Vagina (tissue), 2 donors: ENCODE measurements at regions not wholly inside any gene's neighbourhood (a gene's known extent, or its start where the extent isn't known, plus 50 kb on each side); places are given as distances from the start of the nearest gene placed in this dataset.
"Not testable (repeated sequence)": the region's sequence is repeated elsewhere in the genome, so short reads cannot be mapped to it uniquely, and the experiment has no call there.

ENCODE experiments used
- POLR2A ChIP-seq, 2 donors: fragments of 450-650 bp; IDR thresholded peaks; one replicate each; pipeline ENCODE4 v1.6.1; 2017; ENCODE audit warnings: antibody characterized with exemption in 2 of 2, mild to moderate bottlenecking in 2 of 2, moderate library complexity in 2 of 2
- TF ChIP-seq, protein P1 (sequence below), 3 experiments: fragments of 450-650 bp in 2 of 3; fragments of 200-600 bp in 1 of 3; sonication (generic) in 1 of 3; IDR thresholded peaks; one replicate each; pipeline ENCODE4 v1.5.1; 2017 to 2019; ENCODE audit warnings: antibody characterized with exemption in 3 of 3, mild to moderate bottlenecking in 2 of 3, moderate library complexity in 2 of 3

DNA sequence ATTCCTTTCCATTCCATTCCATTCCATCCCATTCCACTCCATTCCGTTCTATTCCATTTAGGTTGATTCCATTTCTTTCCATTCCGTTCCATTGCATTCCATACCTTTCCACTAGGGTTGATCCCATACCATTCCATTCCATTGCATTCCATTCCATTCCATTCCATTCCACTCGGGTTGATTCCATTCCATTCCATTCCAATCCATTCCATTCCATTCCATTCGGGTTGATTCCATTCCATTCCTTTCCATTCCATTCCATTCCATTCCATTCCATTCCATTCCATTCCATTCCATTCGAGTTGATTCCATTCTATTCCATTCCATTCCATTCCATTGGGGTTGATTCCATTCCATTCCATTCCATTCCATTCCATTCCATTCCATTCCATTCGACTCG lies 161.1 kb downstream of the CWH43 start:
- TF ChIP-seq, protein P1, sequence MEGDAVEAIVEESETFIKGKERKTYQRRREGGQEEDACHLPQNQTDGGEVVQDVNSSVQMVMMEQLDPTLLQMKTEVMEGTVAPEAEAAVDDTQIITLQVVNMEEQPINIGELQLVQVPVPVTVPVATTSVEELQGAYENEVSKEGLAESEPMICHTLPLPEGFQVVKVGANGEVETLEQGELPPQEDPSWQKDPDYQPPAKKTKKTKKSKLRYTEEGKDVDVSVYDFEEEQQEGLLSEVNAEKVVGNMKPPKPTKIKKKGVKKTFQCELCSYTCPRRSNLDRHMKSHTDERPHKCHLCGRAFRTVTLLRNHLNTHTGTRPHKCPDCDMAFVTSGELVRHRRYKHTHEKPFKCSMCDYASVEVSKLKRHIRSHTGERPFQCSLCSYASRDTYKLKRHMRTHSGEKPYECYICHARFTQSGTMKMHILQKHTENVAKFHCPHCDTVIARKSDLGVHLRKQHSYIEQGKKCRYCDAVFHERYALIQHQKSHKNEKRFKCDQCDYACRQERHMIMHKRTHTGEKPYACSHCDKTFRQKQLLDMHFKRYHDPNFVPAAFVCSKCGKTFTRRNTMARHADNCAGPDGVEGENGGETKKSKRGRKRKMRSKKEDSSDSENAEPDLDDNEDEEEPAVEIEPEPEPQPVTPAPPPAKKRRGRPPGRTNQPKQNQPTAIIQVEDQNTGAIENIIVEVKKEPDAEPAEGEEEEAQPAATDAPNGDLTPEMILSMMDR (IDR thresholded peaks at IDR 0.05): not testable (repeated sequence)
- TF ChIP-seq POLR2A (IDR thresholded peaks at IDR 0.05): not testable (repeated sequence)
